ENCODE measurements at regions not wholly inside any gene's neighbourhood (a gene's known extent, or its start where the extent isn't known, plus 50 kb on each side); places are given as distances from the start of the nearest gene placed in this dataset.

- DNase-seq, result peak; percentile 63
These were observed 77.4 kb upstream of the WNT7B start for GRCh38 chr22:46054091-46055073.

- DNase-seq, result no peak
These were observed 78.4 kb upstream of the WNT7B start for GRCh38 chr22:46055181-46055875.

GRCh38 chr22:46055911-46056545 lies 79.1 kb upstream of the WNT7B start:
- DNase-seq, result no peak

GRCh38 chr22:46056546-46057245 lies 79.7 kb upstream of the WNT7B start:
- no peak for DNase-seq

GRCh38 chr22:46057246-46058090 lies 80.5 kb upstream of the WNT7B start:
- no peak for DNase-seq

- peak; percentile 73 for DNase-seq
These were observed 81.1 kb upstream of the WNT7B start for GRCh38 chr22:46058091-46058420.

GRCh38 chr22:46058591-46059519 lies 81.9 kb upstream of the WNT7B start:
- no peak for DNase-seq

GRCh38 chr22:46060292-46061123 lies 83.5 kb upstream of the WNT7B start:
- DNase-seq, result no peak

- no peak for DNase-seq
These were observed 84.2 kb upstream of the WNT7B start for GRCh38 chr22:46061124-46061500.

- DNase-seq, result no peak
These were observed 84.7 kb upstream of the WNT7B start for GRCh38 chr22:46061501-46062231.

GRCh38 chr22:46062232-46062615 lies 85.3 kb upstream of the WNT7B start:
- no peak for DNase-seq

GRCh38 chr22:46062971-46063631 lies 86.1 kb upstream of the WNT7B start:
- DNase-seq, result no peak

GRCh38 chr22:46063846-46064227 lies 86.5 kb upstream of the PPARA start:
- DNase-seq, result peak; percentile 54

- DNase-seq, result no peak
These were observed 85.9 kb upstream of the PPARA start for GRCh38 chr22:46064228-46064965.

GRCh38 chr22:46064966-46065666 lies 85.2 kb upstream of the PPARA start:
- no peak for DNase-seq

GRCh38 chr22:46065691-46066454 lies 84.5 kb upstream of the PPARA start:
- no peak for DNase-seq

GRCh38 chr22:46066691-46067090 lies 83.6 kb upstream of the PPARA start:
- peak; percentile 54 for DNase-seq

All from DMS53 (cell line).